Esophagus squamous epithelium (tissue), 4 donors: ENCODE measurements at regions not wholly inside any gene's neighbourhood (a gene's known extent, or its start where the extent isn't known, plus 50 kb on each side); places are given as distances from the start of the nearest gene placed in this dataset.

ENCODE experiments used
- CTCF ChIP-seq, 6 experiments: fragments of 450-650 bp in 4 of 6; fragments of 200-600 bp in 2 of 6; sonication (generic) in 2 of 6; IDR thresholded peaks; one replicate each; pipeline ENCODE4 v1.5.1; 2016 to 2019; ENCODE audit warnings: antibody characterized with exemption in 6 of 6, mild to moderate bottlenecking in 4 of 6, moderate library complexity in 4 of 6
- POLR2A ChIP-seq, 4 donors: fragments of 450-650 bp; IDR thresholded peaks; one replicate each; pipeline ENCODE4 v1.6.1; 2017; ENCODE audit warnings: antibody characterized with exemption in 4 of 4, mild to moderate bottlenecking in 4 of 4, moderate library complexity in 3 of 4

- TF ChIP-seq POLR2A (IDR thresholded peaks at IDR 0.05) (no peak), CTCF (IDR thresholded peaks at IDR 0.05) (no peak)
Observed at GRCh38 chr15:20357481-20358065, 184.0 kb downstream of the GOLGA6L6 start.
